GM23248 (cell line): ENCODE measurements at regions not wholly inside any gene's neighbourhood (a gene's known extent, or its start where the extent isn't known, plus 50 kb on each side); places are given as distances from the start of the nearest gene placed in this dataset.

ENCODE experiments used
- DNase-seq: peaks from one replicate; pipeline ENCODE4 v3.0.0-alpha.2; 2015
- H2AFZ ChIP-seq: fragments of 200-600 bp; sonication (generic); 2 replicates; pipeline ENCODE4 v1.6.1; 2016; ENCODE audit warnings: antibody characterized with exemption
- H3F3A ChIP-seq: fragments of 200-600 bp; sonication (generic); 2 replicates; pipeline ENCODE4 v1.6.1; 2016; ENCODE audit warnings: mild to moderate bottlenecking, antibody characterized with exemption, mixed run types; ENCODE audit not compliant: insufficient read depth
- H3K27ac ChIP-seq: fragments of 200-600 bp; sonication (generic); 2 replicates; pipeline ENCODE4 v1.5.1; 2016; ENCODE audit warnings: mild to moderate bottlenecking
- H3K27me3 ChIP-seq: fragments of 200-600 bp; sonication (generic); replicated peaks from 2 replicates; pipeline ENCODE4 v1.6.1; 2016; ENCODE audit warnings: mild to moderate bottlenecking; ENCODE audit not compliant: insufficient read depth
- H3K36me3 ChIP-seq: fragments of 200-600 bp; sonication (generic); 2 replicates; pipeline ENCODE4 v1.6.1; 2016; ENCODE audit warnings: low read depth, mild to moderate bottlenecking
- H3K4me1 ChIP-seq: fragments of 200-600 bp; sonication (generic); 2 replicates; pipeline ENCODE4 v1.6.1; 2016; ENCODE audit warnings: mild to moderate bottlenecking; ENCODE audit not compliant: insufficient read depth
- H3K4me2 ChIP-seq: fragments of 200-600 bp; sonication (generic); one replicate; pipeline ENCODE4 v1.6.1; 2016; ENCODE audit warnings: mild to moderate bottlenecking; ENCODE audit not compliant: unreplicated experiment
- H3K4me3 ChIP-seq: fragments of 200-600 bp; sonication (generic); 2 replicates; pipeline ENCODE4 v1.5.1; 2016; ENCODE audit warnings: mild to moderate bottlenecking
- H3K79me2 ChIP-seq: fragments of 200-600 bp; sonication (generic); 2 replicates; pipeline ENCODE4 v1.6.1; 2016; ENCODE audit warnings: mild to moderate bottlenecking; ENCODE audit not compliant: insufficient read depth
- H3K9ac ChIP-seq: fragments of 200-600 bp; sonication (generic); 2 replicates; pipeline ENCODE4 v1.6.1; 2016; ENCODE audit warnings: mild to moderate bottlenecking
- H3K9me2 ChIP-seq: fragments of 200-600 bp; sonication (generic); 2 replicates; pipeline ENCODE4 v1.6.1; 2016; ENCODE audit warnings: mixed run types, mild to moderate bottlenecking, moderate library complexity; ENCODE audit not compliant: insufficient read depth
- H3K9me3 ChIP-seq: fragments of 200-600 bp; sonication (generic); one replicate; pipeline ENCODE4 v1.6.1; 2017; ENCODE audit warnings: low read depth
- H4K20me1 ChIP-seq: fragments of 200-600 bp; sonication (generic); 2 replicates; pipeline ENCODE4 v1.6.0; 2016; ENCODE audit not compliant: insufficient read depth
- EZH2 ChIP-seq: fragments of 200-600 bp; sonication (generic); IDR thresholded peaks from 2 replicates; pipeline ENCODE4 v1.6.1; 2018; ENCODE audit warnings: antibody characterized with exemption, mild to moderate bottlenecking; ENCODE audit not compliant: insufficient read depth, poor library complexity, severe bottlenecking
- EZH2phosphoT487 ChIP-seq: fragments of 200-600 bp; sonication (generic); IDR thresholded peaks from 2 replicates; pipeline ENCODE4 v1.6.1; 2018; ENCODE audit warnings: antibody characterized with exemption, moderate library complexity, mild to moderate bottlenecking, low read depth; ENCODE audit not compliant: insufficient read depth
- WGBS, 2 experiments: methylation state at CpG; one replicate each; pipeline ENCODE4 v1.1.6; 2015 to 2017; ENCODE audit warnings: low lambda C conversion rate in 2 of 2, low coverage in 1 of 2; ENCODE audit errors: missing lambda C conversion rate in 2 of 2; 5-methylcytosine and 5-hydroxymethylcytosine counted together
- in situ Hi-C: fragments of 300-500 bp; cut with MboI; formaldehyde crosslinking; loops from 2 replicates; pipeline ENCODE4 v1.15.0; 2020

DNA sequence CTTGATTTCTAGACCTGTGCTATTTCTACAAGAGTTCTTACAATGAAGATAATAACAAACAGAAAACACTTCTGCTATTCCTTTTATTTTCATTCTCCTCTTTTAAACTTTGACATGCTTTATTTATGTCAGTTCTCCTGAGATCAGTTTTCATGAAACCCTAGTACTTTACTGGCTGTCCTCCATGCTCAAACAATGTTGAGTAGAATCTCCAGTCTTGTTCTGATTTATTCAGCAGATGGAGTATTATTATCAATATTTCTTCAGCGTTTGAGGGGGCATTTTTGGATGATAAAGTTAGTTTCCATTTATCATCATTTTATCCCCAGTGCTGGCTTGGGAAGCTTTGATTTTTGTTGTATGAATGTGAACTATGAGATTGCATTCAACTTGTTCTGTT is 85.9 kb upstream of the WARS2 start:
- Histone ChIP-seq H3K27ac (no peak overlapping the region), H3K9me2 (no peaks in the 10 kb centered on the region), H4K20me1 (no peaks in the 10 kb centered on the region), H3K4me3 (no peak overlapping the region), H3K4me1 (peaks cover 2% of the 10 kb centered on the region; the same call in 1 of the 2 replicates), H3K4me2 (no peak overlapping the region), H3F3A (no peaks in the 10 kb centered on the region; the same call in 1 of the 2 replicates), H3K27me3 (no peaks in the 10 kb centered on the region), H3K36me3 (no peaks in the 10 kb centered on the region), H2AFZ (no peak overlapping the region), H3K9me3 (no peaks in the 10 kb centered on the region), H3K79me2 (no peaks in the 10 kb centered on the region), H3K9ac (no peak overlapping the region)
- in situ Hi-C loops, result no loop called here
- DNase-seq, result no peak
- TF ChIP-seq EZH2, result no peak
- no peak for TF ChIP-seq EZH2phosphoT487
- 86 to 94% methylated on average over 1 of the region's 1 CpG for WGBS, 2 experiments

DNA sequence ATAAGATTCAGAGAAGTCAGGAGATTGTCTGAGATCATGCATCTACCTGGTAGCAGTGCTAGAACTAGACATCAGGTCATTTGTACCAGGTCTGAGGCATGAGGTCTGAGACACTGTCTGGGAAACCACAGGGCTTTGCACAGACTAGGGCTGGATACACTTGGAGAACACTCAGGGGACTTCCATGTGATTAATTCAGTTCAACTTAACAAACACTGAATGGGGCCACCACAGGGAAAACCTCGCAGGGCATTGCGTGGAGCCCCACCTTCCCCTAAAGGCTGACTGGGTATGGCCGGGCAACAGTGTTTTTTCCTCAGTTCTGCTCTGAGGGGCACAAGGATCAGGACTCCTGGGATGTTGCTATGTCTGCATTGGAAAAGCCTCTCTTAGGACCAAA is 86.5 kb upstream of the WARS2 start:
- Histone ChIP-seq H2AFZ (no peak overlapping the region), H3K9ac (no peak overlapping the region), H3K4me1 (no peaks in the 10 kb centered on the region), H3K4me3 (no peak overlapping the region), H3K27ac (no peak overlapping the region), H3K9me2 (no peaks in the 10 kb centered on the region), H3K9me3 (no peaks in the 10 kb centered on the region), H3F3A (no peaks in the 10 kb centered on the region; the same call in 1 of the 2 replicates), H3K36me3 (no peaks in the 10 kb centered on the region), H3K27me3 (no peaks in the 10 kb centered on the region), H3K4me2 (no peak overlapping the region), H4K20me1 (no peaks in the 10 kb centered on the region), H3K79me2 (no peaks in the 10 kb centered on the region)
- no peak for DNase-seq
- in situ Hi-C loops, result no loop called here
- no peak for TF ChIP-seq EZH2
- TF ChIP-seq EZH2phosphoT487, result no peak
- WGBS, 2 experiments, result 86 to 93% methylated on average over 3 of the region's 3 CpGs

DNA sequence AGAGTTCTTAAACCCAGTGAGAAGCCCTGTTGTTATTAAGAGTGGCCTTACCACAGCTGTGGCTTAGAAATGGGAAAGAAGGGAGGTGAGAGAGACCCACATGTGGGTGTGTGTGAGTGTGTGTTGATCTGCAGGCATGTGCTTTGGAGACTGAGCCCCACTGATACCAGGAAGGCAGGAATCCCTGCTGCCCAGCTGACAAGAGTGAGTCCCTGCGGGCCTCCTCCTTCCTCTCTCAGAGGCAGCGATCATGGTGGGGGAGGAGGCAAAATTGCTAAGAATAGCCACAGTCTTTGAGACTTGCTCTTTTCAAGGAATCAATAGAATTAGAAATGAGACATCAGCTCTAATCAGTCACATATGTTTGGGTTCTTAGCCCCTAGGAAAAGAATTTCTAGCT is 87.0 kb upstream of the WARS2 start:
- Histone ChIP-seq H3K36me3 (no peaks in the 10 kb centered on the region), H3K4me3 (no peak overlapping the region), H3F3A (no peaks in the 10 kb centered on the region; the same call in 1 of the 2 replicates), H3K4me1 (no peaks in the 10 kb centered on the region), H3K27me3 (no peaks in the 10 kb centered on the region), H3K9me2 (no peaks in the 10 kb centered on the region), H4K20me1 (no peaks in the 10 kb centered on the region), H3K4me2 (no peak overlapping the region), H3K27ac (no peak overlapping the region), H3K9ac (no peak overlapping the region), H2AFZ (no peak overlapping the region), H3K79me2 (no peaks in the 10 kb centered on the region), H3K9me3 (no peaks in the 10 kb centered on the region)
- WGBS, 2 experiments, result 62 to 63% methylated on average over 2 of the region's 2 CpGs
- DNase-seq, result no peak
- no peak for TF ChIP-seq EZH2
- TF ChIP-seq EZH2phosphoT487, result no peak
- in situ Hi-C loops, result no loop called here

DNA sequence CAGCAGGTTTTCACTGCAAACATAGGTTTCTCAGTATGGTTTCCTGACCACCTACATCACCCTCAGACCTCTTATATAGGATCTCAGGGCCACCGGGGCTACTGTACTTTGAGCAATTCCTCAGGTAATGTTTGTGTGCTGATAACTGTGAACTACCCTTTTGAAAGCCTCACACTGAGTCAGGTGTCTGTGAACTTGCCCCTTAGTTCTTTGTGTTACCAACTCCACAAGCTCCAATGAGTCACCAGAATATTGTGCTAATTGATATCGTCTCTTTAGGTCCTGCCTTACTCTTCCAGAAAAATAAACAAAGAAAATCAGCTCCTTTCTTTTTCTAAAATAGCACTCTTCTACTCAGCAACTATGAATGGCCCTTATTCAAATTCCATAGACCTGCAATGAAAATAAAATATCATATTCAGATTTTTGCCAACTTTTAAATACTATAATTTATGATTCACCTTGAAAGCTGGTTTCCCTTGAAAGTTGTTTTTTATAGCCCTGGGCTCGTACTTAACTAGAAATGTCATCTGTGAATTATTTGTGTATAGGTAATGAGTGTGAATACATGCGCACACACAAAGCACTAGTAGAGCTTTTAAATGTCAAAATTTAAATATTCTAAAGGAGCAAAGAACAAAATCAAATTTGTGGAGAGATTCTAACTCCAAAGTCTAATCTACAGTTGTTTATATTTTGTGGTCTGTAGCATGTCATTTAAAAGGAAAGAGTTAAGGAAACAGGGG is 88.1 kb upstream of the WARS2 start:
- Histone ChIP-seq H3K9me2 (no peaks in the 10 kb centered on the region), H3F3A (no peaks in the 10 kb centered on the region; the same call in 1 of the 2 replicates), H3K4me1 (no peaks in the 10 kb centered on the region), H3K4me2 (no peak overlapping the region), H3K27me3 (no peaks in the 10 kb centered on the region), H3K9me3 (no peaks in the 10 kb centered on the region), H3K79me2 (no peaks in the 10 kb centered on the region), H3K36me3 (no peaks in the 10 kb centered on the region), H3K4me3 (no peak overlapping the region), H3K27ac (no peak overlapping the region), H3K9ac (no peak overlapping the region), H4K20me1 (no peaks in the 10 kb centered on the region), H2AFZ (no peak overlapping the region)
- 83 to 90% methylated on average over 4 of the region's 4 CpGs for WGBS, 2 experiments
- TF ChIP-seq EZH2phosphoT487 (no peak), EZH2 (no peak)
- in situ Hi-C loops, result no loop called here
- no peak for DNase-seq

DNA sequence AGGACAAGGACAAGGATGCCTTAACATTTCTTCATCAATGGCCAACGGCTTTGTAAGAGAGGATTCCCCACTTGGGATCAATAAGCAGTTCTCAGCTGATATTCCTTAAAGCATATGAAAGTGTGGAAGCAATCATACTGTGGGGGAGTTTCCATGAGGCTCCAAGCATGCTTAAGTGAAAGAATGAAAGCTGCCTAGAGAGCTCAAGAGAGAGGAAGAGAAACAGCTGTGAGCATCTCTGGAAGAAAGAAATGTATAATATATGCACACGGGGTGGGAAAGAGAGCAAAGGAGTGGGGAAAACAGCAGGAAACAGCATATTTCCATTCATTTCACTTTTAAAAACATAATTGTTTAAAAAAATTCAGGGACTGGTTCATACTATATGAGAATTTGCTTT is 94.7 kb upstream of the WARS2 start:
- no peak for TF ChIP-seq EZH2phosphoT487
- no peak for TF ChIP-seq EZH2
- Histone ChIP-seq H3K9ac (no peak overlapping the region), H3F3A (no peaks in the 10 kb centered on the region), H3K9me2 (no peaks in the 10 kb centered on the region), H3K4me2 (no peak overlapping the region), H3K4me1 (no peaks in the 10 kb centered on the region), H4K20me1 (no peaks in the 10 kb centered on the region), H2AFZ (no peak overlapping the region), H3K27me3 (no peaks in the 10 kb centered on the region), H3K36me3 (no peaks in the 10 kb centered on the region), H3K79me2 (no peaks in the 10 kb centered on the region), H3K9me3 (no peaks in the 10 kb centered on the region), H3K27ac (no peak overlapping the region), H3K4me3 (no peak overlapping the region)
- 8 to 17% methylated on average over 2 of the region's 2 CpGs for WGBS, 2 experiments
- in situ Hi-C loops, result no loop called here
- DNase-seq, result no peak
